GM12878 (cell line): ENCODE measurements at regions not wholly inside any gene's neighbourhood (a gene's known extent, or its start where the extent isn't known, plus 50 kb on each side); places are given as distances from the start of the nearest gene placed in this dataset.

Experiments used
- ATAC-seq: fragments of 200-7000 bp; cut with Tn5 transposase; 3 replicates; pipeline ENCODE4 v1.9.1; 2020; ENCODE audit warnings: mild to moderate bottlenecking, moderate library complexity
- BruUV-seq: library from RNA; stranded (reverse); fragments of 400-500 nt; replicated peaks from 2 replicates; lab custom pipeline; 2021; lab: Mats Ljungman, UMichigan
- CTCF ChIA-PET: fragments of 300-600 bp; sonication (Branson Sonifier 250); formaldehyde crosslinking; extraction: SDS; loops from one replicate; lab custom pipeline; 2021; ENCODE audit warnings: inconsistent platforms; lab: Yijun Ruan, JAX
- POLR2A ChIA-PET: fragments of 350-600 bp; formaldehyde crosslinking; extraction: SDS; loops from one replicate; lab custom pipeline; 2021; ENCODE audit warnings: inconsistent platforms; lab: Charles Lee
- RAD21 ChIA-PET: fragments of 300-600 bp; sonication (Branson Sonifier 250); formaldehyde crosslinking; loops from one replicate; lab custom pipeline; 2023; ENCODE audit warnings: antibody characterized with exemption; ENCODE audit not compliant: unreplicated experiment; lab: Charles Lee
- SMC1A ChIA-PET: fragments of 300-600 bp; sonication (Branson Sonifier 250); formaldehyde crosslinking; loops from one replicate; lab custom pipeline; 2023; ENCODE audit not compliant: unreplicated experiment, uncharacterized antibody; lab: Charles Lee
- DNase-seq: peaks from one replicate; pipeline ENCODE4 v3.0.0-alpha.2; 2011; ENCODE audit warnings: low read depth, low spot score
- FAIRE-seq: peaks from 3 replicates; lab custom pipeline; 2011; peaks lifted over from hg19 to GRCh38; lab: Jason Lieb, UNC
- H2AFZ ChIP-seq: 2 replicates; pipeline ENCODE4 v1.6.0; 2011; ENCODE audit warnings: low read depth, low read length, control low read depth; ENCODE audit not compliant: control insufficient read depth
- H3K27ac ChIP-seq: 2 replicates; pipeline ENCODE4 v1.5.1; 2011; ENCODE audit warnings: control low read depth; ENCODE audit not compliant: control insufficient read depth, insufficient read depth
- H3K27me3 ChIP-seq, 2 experiments: replicated peaks in 1 of 2; 2 replicates each; pipeline versions ENCODE4 v1.6.0 to v1.6.1; 2011; ENCODE audit warnings: low read length in 1 of 2; ENCODE audit not compliant: control insufficient read depth in 2 of 2, insufficient read depth in 2 of 2
- H3K36me3 ChIP-seq, 2 experiments: 2 replicates each; pipeline ENCODE4 v1.5.1; 2011; ENCODE audit warnings: low read length in 1 of 2; ENCODE audit not compliant: control insufficient read depth in 2 of 2, insufficient read depth in 2 of 2
- H3K4me1 ChIP-seq: 2 replicates; pipeline ENCODE4 v1.6.1; 2011; ENCODE audit warnings: mild to moderate bottlenecking, low read length, moderate library complexity, mixed read lengths; ENCODE audit not compliant: control insufficient read depth, insufficient read depth
- H3K4me2 ChIP-seq: 2 replicates; pipeline ENCODE4 v1.6.0; 2011; ENCODE audit warnings: control low read depth; ENCODE audit not compliant: control insufficient read depth, insufficient read depth
- H3K4me3 ChIP-seq: fragments of 200-600 bp; sonication (generic); 2 replicates; pipeline ENCODE4 v1.5.1; 2016
- H3K79me2 ChIP-seq: 2 replicates; pipeline ENCODE4 v1.6.0; 2011; ENCODE audit warnings: low read length; ENCODE audit not compliant: control insufficient read depth, insufficient read depth
- H3K9ac ChIP-seq: 2 replicates; pipeline ENCODE4 v1.8.0; 2011; ENCODE audit warnings: low read length, control low read depth, mixed read lengths; ENCODE audit not compliant: control insufficient read depth, insufficient read depth
- H3K9me3 ChIP-seq: replicated peaks from 3 replicates; pipeline ENCODE4 v1.5.1; 2011; ENCODE audit warnings: mild to moderate bottlenecking, low read length; ENCODE audit not compliant: control insufficient read depth, insufficient read depth
- H4K20me1 ChIP-seq: 2 replicates; pipeline ENCODE4 v1.6.0; 2011; ENCODE audit not compliant: control insufficient read depth, insufficient read depth
- GATAD2B ChIP-seq: fragments of 450-650 bp; conservative IDR thresholded peaks from 2 replicates; pipeline ENCODE4 v1.6.1; 2017; ENCODE audit warnings: low read depth, mild to moderate bottlenecking, moderate library complexity
- IRF4 ChIP-seq: IDR thresholded peaks from 2 replicates; pipeline ENCODE4 v1.6.1; 2011; ENCODE audit warnings: low read depth, low read length
- KLF5 ChIP-seq: fragments of 450-650 bp; IDR thresholded peaks from 2 replicates; pipeline ENCODE4 v1.6.1; 2014; ENCODE audit warnings: mild to moderate bottlenecking; ENCODE audit not compliant: partially characterized antibody
- MEF2B ChIP-seq: fragments of 450-650 bp; IDR thresholded peaks from 2 replicates; pipeline ENCODE4 v1.6.1; 2018; ENCODE audit warnings: mild to moderate bottlenecking, moderate library complexity; ENCODE audit not compliant: partially characterized antibody, poor library complexity, severe bottlenecking
- NFYB ChIP-seq: IDR thresholded peaks from 2 replicates; pipeline ENCODE4 v1.6.1; 2011; ENCODE audit warnings: low read depth, mild to moderate bottlenecking, low read length, improper control_type of control experiment, moderate library complexity; ENCODE audit not compliant: insufficient read depth
- PBX3 ChIP-seq: IDR thresholded peaks from 2 replicates; pipeline ENCODE4 v1.6.1; 2011; ENCODE audit warnings: mild to moderate bottlenecking, low read depth, low read length, moderate library complexity; ENCODE audit not compliant: insufficient replicate concordance
- SMAD5 ChIP-seq: IDR thresholded peaks from 2 replicates; pipeline ENCODE4 v1.6.1; 2016; ENCODE audit warnings: antibody characterized with exemption, low read depth
- SPI1 ChIP-seq: IDR thresholded peaks from 2 replicates; pipeline ENCODE4 v1.6.1; 2011; ENCODE audit warnings: low read depth, mild to moderate bottlenecking, low read length, moderate library complexity, borderline replicate concordance; ENCODE audit not compliant: insufficient read depth
- SREBF2 ChIP-seq: IDR thresholded peaks from 2 replicates; pipeline ENCODE4 v1.6.1; 2012; ENCODE audit warnings: mild to moderate bottlenecking, low read length
- SRF ChIP-seq, 2 experiments: IDR thresholded peaks; 2 replicates each; pipeline ENCODE4 v1.6.1; 2011; ENCODE audit warnings: low read depth in 2 of 2, low read length in 2 of 2, mild to moderate bottlenecking in 1 of 2, moderate library complexity in 1 of 2
- SUZ12 ChIP-seq: fragments of 200-600 bp; sonication (generic); IDR thresholded peaks from one replicate; pipeline ENCODE4 v1.6.1; 2018; ENCODE audit warnings: antibody characterized with exemption, mild to moderate bottlenecking; ENCODE audit not compliant: unreplicated experiment
- TAF1 ChIP-seq: IDR thresholded peaks from 2 replicates; pipeline ENCODE4 v1.6.1; 2011; ENCODE audit warnings: mild to moderate bottlenecking, low read depth, low read length, borderline replicate concordance
- TCF3 ChIP-seq: IDR thresholded peaks from 2 replicates; pipeline ENCODE4 v1.6.1; 2012; ENCODE audit warnings: low read depth, mild to moderate bottlenecking, low read length, borderline replicate concordance; ENCODE audit not compliant: insufficient read depth
- WRNIP1 ChIP-seq: IDR thresholded peaks from 2 replicates; pipeline ENCODE4 v1.6.1; 2011; ENCODE audit warnings: low read depth, low read length, improper control_type of control experiment, borderline replicate concordance
- ZNF24 ChIP-seq: fragments of 450-650 bp; IDR thresholded peaks from 2 replicates; pipeline ENCODE4 v1.6.1; 2017; ENCODE audit warnings: antibody characterized with exemption, mild to moderate bottlenecking
- WGBS: methylation state at CpG from one replicate; pipeline ENCODE4 v1.1.6; 2016; ENCODE audit warnings: low lambda C conversion rate; ENCODE audit not compliant: insufficient replicate concordance, insufficient coverage; ENCODE audit errors: missing lambda C conversion rate; 5-methylcytosine and 5-hydroxymethylcytosine counted together
- in situ Hi-C: fragments of 300-500 bp; cut with MboI; formaldehyde crosslinking; loops from 9 replicates; pipeline ENCODE4 v1.14.3; 2018; ENCODE audit warnings: mixed read lengths
- intact Hi-C: fragments of 100-400 bp; cut with micrococcal nuclease; formaldehyde crosslinking; loops from one replicate; pipeline ENCODE4 v1.14.2; 2022; ENCODE audit not compliant: unreplicated experiment

GRCh38 chr6:4446982-4447381 lies 311.6 kb upstream of the ECI2 start:
- RAD21 ChIA-PET, result no interaction called here
- no TSS peak for BruUV-seq
- Histone ChIP-seq H3K36me3 (no peaks in the 10 kb centered on the region), H3K4me2 (no peak overlapping the region), H3K79me2 (no peaks in the 10 kb centered on the region), H4K20me1 (no peaks in the 10 kb centered on the region), H3K9me3 (no peaks in the 10 kb centered on the region; the same call in 2 of the 3 replicates), H3K27me3 (no peaks in the 10 kb centered on the region), H3K9ac (no peak overlapping the region), H3K4me3 (no peak overlapping the region), H2AFZ (peak overlapping the region; percentile 33; the same call in 1 of the 2 replicates)
- FAIRE-seq (no peak), ATAC-seq (no peak), DNase-seq (no peak)
- SMC1A ChIA-PET, result no interaction called here
- intact Hi-C loops, result no loop called here
- POLR2A ChIA-PET, result no interaction called here
- no peak for TF ChIP-seq TCF3
- TF ChIP-seq NFYB, result no peak
- no peak for TF ChIP-seq PBX3
- no peak for TF ChIP-seq SREBF2
- no peak for TF ChIP-seq TAF1
- TF ChIP-seq IRF4, result no peak
- no peak for TF ChIP-seq GATAD2B
- TF ChIP-seq SMAD5, result no peak
- no peak for TF ChIP-seq KLF5
- TF ChIP-seq ZNF24, result no peak
- no peak for TF ChIP-seq SRF (IDR thresholded peaks at IDR 0.05; ENCODE audit: low read depth in 2 of 2, low read length in 2 of 2)
- no peak for TF ChIP-seq SUZ12
- no peak for TF ChIP-seq SPI1
- TF ChIP-seq WRNIP1, result no peak
- TF ChIP-seq MEF2B, result no peak
- TF ChIP-seq, all 136 proteins: peak for 0
- CTCF ChIA-PET, result interaction anchor here (0.6 kb wide), 1 partner anchor 259 kb away, joined by 3 read pairs; no protein-coding TSS in a partner anchor
- H3K4me1 ChIP-seq, result no peaks in the 10 kb centered on the region
- in situ Hi-C loops, result no loop called here
- H3K27ac ChIP-seq, result no peak overlapping the region
- WGBS, result 9% methylated on average over 8 of the region's 8 CpGs
